GM19463 (cell line): ENCODE measurements at regions not wholly inside any gene's neighbourhood (a gene's known extent, or its start where the extent isn't known, plus 50 kb on each side); places are given as distances from the start of the nearest gene placed in this dataset.
"Not testable (repeated sequence)": the region's sequence is repeated elsewhere in the genome, so short reads cannot be mapped to it uniquely, and the experiment has no call there.

ENCODE experiments used
- ATAC-seq: cut with Tn5 transposase; IDR thresholded peaks from one replicate; pipeline ENCODE4 v1.9.1; 2021; ENCODE audit warnings: mild to moderate bottlenecking, moderate library complexity; ENCODE audit not compliant: unreplicated experiment

DNA sequence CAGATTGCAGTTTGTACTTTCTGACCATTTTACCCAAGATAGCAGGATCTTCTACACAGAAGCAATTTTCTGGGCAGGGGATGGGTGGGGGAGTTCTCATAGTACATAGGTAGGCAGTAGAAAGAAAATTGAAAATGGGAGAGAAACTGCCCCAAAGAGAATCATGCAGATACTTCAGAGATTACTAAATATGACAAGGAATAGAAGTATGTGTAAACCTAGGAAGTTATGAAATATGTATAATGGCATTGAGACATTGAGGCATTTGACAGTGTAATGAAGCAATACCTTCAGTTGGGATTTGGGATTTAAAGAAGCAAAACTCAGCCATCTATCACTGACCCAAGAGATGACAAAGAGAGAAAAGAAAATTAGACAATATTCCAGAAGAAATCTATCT, 233.0 kb downstream of the PTN start:
- ATAC-seq: no peak

DNA sequence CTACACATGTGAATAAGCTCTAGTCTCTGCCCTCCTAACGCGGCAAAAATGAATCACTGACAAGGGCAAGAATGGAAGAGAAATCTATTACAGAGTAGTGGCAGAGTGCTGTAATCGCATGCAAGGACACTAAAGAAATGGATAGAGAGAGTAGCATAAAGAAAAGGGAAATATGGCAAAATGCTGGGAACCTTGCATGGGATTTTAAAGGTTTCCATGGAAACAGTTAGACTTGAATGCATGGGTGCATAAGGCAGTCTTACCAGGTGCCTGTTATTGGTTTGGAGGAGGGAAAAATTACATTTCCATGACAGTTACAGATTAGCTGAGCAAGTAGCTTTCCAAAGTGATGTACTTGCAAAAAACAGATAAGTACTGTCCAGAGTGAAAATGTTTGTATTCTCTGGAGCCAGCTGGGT, 233.4 kb downstream of the PTN start:
- ATAC-seq: no peak

DNA sequence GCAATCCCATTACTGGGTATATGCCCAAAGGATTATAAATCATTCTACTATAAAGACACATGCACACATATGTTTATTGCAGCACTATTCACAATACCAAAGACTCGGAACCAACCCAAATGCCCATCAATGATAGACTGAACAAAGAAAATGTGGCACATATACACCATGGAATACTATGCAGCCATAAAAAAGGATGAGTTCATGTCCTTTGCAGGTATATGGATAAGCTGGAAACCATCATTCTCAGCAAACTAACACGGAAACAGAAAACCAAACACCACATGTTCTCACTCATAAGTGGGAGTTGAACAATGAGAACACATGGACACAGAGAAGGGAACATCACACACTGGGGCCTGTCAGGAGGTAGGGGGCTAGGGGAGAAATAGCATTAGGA, 235.7 kb downstream of the PTN start:
- ATAC-seq: not testable (repeated sequence)

DNA sequence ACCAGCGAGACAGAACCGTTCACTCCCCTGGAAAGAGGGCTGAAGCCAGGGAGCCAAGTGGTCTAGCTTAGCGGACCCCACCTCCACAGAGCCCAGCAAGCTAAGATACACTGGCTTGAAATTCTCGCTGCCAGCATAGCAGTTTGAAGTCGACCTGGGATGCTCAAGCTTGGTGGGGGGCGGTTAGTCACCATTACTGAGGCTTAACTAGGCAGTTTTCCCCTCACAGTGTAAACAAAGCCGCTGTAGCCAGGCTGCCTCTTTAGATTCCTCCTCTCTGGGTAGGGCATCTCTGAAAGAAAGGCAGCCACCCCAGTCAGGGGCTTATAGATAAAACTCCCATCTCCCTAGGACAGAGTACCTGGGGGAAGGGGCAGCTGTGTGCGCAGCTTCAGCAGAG, 235.1 kb downstream of the CHRM2 start:
- ATAC-seq: not testable (repeated sequence)

DNA sequence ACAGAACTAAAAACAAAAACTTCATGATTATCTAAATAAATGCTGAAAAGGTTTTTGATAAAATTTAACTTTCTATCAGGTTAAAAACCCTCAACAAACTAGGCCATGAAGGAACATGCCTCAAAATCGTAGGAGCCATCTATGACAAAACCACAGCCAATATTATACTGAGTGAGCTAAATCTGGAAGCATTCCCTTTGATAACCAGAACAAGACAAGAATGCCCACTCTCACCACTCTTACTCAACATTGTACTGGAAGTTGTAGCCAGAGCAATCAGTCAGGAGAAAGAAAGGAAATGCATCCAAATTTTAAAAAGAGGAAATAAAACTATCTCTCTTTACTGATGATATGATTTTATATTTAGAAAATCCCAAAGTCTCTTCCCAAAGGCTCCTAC, 228.7 kb downstream of the CHRM2 start:
- ATAC-seq: no peak

DNA sequence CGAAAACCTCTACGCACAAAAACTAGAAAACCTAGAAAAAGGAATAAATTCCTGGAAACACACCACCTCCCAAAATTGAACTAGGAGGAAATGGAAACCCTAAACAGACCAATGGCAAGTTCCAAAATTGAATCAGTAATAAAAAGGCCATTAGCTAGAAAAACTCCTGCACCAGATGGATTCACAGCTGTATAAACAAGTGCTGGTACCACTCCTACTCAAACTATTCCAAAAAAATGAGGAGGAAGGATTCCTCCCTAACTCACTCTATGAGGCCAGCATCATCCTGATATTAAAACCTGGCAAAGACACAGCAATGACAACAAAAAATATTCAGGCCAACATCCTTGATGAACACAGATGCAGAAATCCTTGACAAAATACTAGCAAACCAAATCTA, 228.2 kb downstream of the CHRM2 start:
- ATAC-seq: no peak

DNA sequence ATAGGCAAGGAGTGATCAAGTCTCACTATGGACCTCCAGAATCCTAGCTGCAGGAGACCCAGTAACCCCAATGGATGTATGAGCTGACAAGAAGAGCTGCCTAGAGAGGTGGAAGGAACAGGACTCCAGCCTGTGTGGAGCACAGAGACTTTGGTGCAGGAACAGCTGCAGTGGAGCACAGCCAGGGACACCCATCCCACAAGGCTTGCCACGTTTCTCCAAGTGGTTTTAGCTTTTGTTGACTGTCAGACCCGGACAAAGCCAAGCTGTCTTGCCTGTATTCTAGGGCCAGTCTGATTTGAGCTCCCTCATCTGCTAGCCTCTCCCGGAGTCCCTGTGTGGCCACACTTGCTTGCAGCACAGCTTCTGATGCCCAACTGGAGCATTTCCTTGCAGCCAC, 224.7 kb downstream of the CHRM2 start:
- no peak for ATAC-seq

DNA sequence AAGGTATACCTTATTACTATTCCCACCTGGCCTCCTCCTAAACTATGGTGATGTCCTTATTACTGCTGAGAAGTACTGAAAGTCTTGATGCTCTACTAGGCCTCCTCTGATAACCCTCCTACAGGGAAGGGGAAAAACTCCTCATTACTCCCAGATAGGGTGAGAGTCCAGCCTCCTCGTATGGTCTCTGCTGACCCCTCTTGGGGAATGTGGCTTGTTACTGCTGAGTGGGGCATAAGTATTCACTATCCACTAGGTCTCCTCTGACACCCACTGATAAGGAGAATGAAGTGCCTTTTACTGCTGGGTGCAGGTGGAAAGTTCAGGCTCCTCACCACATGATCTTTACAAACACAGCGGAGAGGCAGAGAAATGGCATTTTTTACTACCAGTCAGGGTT, 222.9 kb downstream of the CHRM2 start:
- ATAC-seq: no peak

DNA sequence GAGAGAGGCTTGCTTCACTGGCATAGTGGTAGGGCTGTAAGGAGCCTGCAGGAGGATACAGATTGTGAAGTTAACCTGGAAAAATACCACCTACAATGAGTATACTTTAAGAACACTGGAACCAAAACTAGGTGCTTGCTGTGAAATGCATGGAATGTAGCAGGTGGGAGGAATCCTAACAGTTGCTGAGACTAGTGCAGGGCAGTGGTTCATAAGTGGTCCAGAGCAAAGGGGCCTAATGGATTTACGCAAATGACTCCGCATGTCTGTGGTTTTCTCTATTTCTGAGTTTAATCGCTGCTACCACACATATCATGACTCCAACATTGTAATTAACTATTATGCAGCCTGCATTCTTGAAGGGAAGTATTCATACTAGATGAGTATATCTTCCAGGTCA, 218.4 kb downstream of the CHRM2 start:
- no peak for ATAC-seq

DNA sequence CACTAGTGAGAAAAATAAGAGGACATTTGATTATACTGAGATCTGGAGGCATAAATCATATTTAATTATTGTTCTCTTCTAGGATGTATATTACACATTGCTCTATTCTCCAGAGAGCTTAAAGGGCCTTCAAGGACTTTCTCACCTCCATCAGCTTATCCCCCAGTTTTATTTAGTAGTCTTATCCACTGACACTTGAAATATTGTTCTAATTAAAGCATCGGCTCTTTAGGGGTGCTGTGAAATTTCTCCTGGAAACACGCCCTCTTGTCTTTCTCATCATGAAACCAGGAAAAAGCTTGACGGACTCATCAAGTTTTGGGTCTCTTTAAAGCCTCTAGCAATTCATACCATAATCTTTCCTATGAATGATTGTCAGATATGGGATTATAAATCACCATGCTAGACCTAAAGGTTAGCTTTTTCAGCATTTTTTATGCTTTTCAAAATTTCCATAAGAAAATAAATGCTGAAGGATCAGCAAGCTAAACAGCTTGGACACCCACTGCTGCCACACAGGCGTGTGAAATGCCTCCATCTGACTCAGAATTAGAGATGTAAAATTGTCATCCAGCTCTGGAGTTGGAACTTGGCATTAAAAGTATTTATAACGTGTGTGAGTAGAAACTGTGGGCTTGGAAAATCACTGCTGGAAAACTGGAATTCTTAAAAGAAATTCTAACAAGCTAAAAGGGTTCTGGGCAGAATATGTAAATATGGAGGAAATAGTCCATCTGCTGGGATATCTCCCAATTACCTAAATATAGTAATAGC, 216.3 kb downstream of the CHRM2 start:
- ATAC-seq: no peak

DNA sequence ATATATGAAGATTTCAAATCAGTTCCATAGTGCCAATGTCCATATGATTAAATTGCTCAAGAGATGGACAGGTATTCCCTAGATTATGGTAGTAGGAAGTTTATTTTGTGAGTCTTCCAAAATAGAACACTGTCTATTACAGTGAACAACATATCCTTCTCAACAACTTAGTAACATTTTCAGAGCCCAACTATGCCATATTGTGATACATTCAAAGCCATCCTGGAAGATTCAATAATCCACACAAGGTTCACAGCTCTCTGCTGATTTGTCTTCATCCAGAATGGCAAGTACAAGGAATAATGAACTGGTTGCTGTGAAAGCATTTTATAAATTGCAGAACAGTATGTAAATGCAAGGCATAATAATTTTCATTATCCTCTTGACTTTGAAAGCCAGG, 213.9 kb downstream of the CHRM2 start:
- no peak for ATAC-seq

DNA sequence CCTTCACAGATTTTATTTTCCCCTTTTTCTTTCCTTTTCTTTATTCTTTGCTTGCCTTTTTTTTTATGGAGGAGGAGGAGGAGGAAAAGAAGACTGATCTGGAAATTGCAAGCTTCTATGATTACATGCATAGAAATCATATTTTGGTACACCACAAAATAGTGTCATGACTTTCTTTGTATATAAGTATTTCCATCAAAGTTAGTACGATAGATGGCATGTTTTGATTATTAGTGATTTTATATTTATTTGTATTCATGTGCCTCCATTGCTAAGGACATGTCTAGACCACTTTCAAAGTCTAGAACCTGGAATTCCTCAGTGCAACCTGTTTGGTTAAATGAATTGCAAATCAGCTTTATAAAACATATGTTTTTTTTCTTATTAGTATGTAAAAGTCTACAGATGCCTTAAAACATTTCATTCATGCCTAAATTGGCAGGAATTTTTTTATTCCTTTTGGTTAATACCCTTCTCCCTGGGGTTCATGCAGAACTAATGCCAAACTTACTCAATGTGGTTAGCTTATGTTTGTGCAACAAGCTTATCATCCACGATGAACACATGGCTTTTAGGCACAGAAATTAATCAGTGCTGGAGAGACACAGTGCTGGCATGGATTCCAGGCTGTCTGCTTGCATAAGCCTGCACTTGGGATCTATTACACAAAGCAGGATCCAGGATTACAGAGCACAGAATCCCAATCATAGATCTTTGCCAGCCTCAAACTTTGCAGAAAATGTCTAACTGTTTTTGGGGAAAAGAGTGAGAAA, 213.1 kb downstream of the CHRM2 start:
- no peak for ATAC-seq

DNA sequence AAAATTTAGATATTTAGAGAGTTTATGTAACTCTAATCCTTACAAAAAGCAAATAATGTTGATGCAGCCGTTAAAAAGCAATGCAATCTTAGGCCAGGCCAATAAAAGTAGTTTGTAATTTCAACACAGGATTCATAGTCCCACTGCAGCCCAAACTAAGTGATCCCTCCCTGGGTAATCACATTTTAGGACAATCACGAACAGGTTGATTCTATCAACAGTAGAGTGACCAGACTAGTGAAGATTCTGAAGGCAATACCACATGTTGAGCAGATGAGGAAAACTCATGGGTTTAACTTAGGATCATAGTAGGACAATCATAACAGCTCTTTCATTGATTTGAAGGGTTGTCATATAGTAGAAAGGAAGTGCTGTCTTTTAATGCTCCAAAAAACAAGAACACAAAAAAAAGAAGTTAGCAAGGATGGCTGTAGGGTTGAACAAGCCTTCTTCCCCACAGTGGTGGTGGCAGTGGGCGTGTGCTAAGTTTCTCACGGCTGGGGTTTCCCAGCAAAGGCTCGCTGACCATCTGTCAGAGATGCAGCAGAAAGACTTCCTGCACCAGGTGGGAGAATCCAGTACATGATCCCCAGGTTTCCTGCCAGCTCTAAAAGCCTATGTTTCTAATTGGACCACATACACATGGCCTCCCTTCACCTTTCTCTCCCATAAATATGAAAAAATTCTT, 212.2 kb downstream of the CHRM2 start:
- peak; percentile 67 for ATAC-seq

DNA sequence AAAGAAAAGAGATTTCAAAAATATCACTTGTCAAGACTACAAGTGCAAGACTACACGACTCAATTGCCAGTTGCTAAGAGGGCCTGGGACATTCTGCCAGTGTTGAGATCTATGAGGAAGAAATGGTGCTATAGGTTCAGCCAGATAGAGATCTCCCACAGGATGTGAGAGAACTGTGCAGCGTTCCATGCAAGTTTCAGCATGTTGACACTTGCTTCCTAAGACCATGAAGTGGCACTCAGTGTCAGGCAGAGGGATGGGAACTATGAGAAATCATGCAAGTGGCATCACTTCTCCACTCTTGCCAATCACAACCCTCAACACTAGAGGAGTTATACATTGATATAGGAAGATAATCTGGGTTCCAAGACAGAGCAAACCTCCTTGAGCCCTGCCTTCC, 210.3 kb downstream of the CHRM2 start:
- ATAC-seq: no peak

DNA sequence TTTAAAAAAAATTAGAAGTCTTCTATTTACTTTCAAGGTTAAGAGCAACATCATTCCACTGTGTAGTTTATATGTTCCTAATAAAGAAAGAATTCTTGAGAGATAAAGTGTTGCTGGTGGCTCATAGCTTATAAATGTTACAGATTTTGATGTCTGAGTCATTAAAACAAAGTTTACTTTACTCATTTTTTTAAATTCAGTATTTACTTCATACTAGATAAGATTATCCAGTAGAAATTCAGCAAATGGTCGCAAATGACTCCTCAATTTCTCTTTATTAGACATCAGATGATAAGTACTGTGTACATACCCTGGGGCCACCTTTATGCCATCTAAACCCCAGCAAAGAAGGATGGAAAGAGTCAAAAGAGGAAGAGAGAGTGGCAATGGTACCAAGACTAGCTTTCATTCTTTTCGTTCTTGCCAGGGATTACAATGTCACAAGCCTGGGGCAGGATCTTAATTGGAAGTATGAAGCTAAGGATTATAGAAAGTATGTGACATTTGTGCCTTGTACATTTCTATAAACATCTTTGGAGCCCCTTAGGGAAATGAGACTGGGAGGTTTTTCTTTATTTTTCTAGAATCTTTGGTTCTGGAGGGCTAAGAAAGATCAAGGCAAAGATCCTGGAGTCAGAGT, 206.1 kb downstream of the CHRM2 start:
- ATAC-seq: no peak

DNA sequence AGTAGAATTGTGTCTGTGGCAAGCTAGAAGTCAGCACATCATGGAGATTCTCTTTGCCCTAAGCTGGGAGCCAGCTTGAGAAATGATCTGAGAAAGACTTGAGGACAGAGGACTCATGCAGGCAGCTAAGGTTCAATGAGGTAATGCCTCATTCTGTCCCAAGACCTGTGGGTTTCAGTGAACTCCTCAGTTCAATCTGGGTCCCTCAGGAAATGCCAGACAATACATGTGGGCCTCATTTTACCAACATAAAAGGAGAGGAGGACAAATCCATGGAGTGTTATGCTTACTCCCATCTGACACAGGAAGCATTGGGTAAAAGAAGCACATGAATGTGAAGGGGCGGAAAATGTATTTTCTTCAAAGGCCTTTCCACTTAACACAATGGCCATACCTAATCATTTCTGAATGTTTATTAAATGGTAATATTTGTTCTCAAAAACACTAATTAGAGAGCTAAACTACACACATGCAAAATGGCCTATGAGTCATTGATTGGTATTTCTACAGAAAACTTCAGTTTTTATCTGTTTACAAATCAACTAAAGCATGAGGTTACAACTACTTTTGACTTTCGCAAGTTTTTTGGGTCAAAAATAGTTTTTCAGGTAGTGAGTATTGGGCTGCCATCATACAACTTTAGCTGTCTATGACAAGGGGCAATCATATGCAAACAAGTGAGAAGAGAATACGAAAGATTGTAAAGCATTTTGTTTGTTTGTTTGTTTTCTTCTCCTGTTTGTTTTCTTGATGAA, 205.3 kb downstream of the CHRM2 start:
- no peak for ATAC-seq
